Trophoblast cell (in vitro differentiated cells and primary cell): ENCODE measurements at regions not wholly inside any gene's neighbourhood (a gene's known extent, or its start where the extent isn't known, plus 50 kb on each side); places are given as distances from the start of the nearest gene placed in this dataset.

Experiments
- DNase-seq, 2 donors: peaks; one replicate each; pipeline ENCODE4 v3.0.0-alpha.2; 2016
- H2AFZ ChIP-seq: 2 replicates; pipeline ENCODE4 v1.6.1; 2013; ENCODE audit warnings: low read length, moderate library complexity, mild to moderate bottlenecking; ENCODE audit not compliant: insufficient read depth, poor library complexity
- H2AK5ac ChIP-seq: 2 replicates; pipeline ENCODE4 v1.6.1; 2013; ENCODE audit warnings: mild to moderate bottlenecking, low read length
- H2BK120ac ChIP-seq: 2 replicates; pipeline ENCODE4 v1.6.1; 2013; ENCODE audit warnings: low read length, mild to moderate bottlenecking, moderate library complexity; ENCODE audit not compliant: insufficient read depth, poor library complexity
- H2BK12ac ChIP-seq: 2 replicates; pipeline ENCODE4 v1.6.1; 2013; ENCODE audit warnings: mild to moderate bottlenecking, low read length, moderate library complexity
- H2BK5ac ChIP-seq: 2 replicates; pipeline ENCODE4 v1.6.1; 2013; ENCODE audit warnings: low read length, low read depth, moderate library complexity, mild to moderate bottlenecking; ENCODE audit not compliant: poor library complexity
- H3K14ac ChIP-seq: 2 replicates; pipeline ENCODE4 v1.6.1; 2013; ENCODE audit warnings: mild to moderate bottlenecking, low read length
- H3K18ac ChIP-seq: 2 replicates; pipeline ENCODE4 v1.6.1; 2013; ENCODE audit warnings: mild to moderate bottlenecking, low read length
- H3K23ac ChIP-seq: 2 replicates; pipeline ENCODE4 v1.6.1; 2013; ENCODE audit warnings: low read length
- H3K27ac ChIP-seq: 2 replicates; pipeline ENCODE4 v1.5.1; 2013; ENCODE audit warnings: low read depth, mild to moderate bottlenecking, inconsistent platforms, low read length, moderate library complexity
- H3K27me3 ChIP-seq: 2 replicates; pipeline ENCODE4 v1.6.1; 2013; ENCODE audit warnings: inconsistent platforms, mild to moderate bottlenecking, low read length, moderate library complexity; ENCODE audit not compliant: insufficient read depth
- H3K36me3 ChIP-seq, 2 experiments: 1 replicate in 1 of 2; 2 replicates in 1 of 2; pipeline ENCODE4 v1.6.1; 2013; ENCODE audit warnings: low read length in 2 of 2, mild to moderate bottlenecking in 2 of 2, moderate library complexity in 1 of 2; ENCODE audit not compliant: insufficient read depth in 2 of 2, control insufficient read depth in 1 of 2
- H3K4ac ChIP-seq: 2 replicates; pipeline ENCODE4 v1.6.1; 2013; ENCODE audit warnings: low read depth, mild to moderate bottlenecking, low read length, moderate library complexity
- H3K4me1 ChIP-seq, 2 experiments: 1 replicate in 1 of 2; 2 replicates in 1 of 2; pipeline ENCODE4 v1.6.1; 2013; ENCODE audit warnings: low read length in 2 of 2, mild to moderate bottlenecking in 2 of 2, moderate library complexity in 1 of 2; ENCODE audit not compliant: insufficient read depth in 2 of 2, control insufficient read depth in 1 of 2
- H3K4me2 ChIP-seq: 2 replicates; pipeline ENCODE4 v1.6.1; 2013; ENCODE audit warnings: inconsistent platforms, mild to moderate bottlenecking, low read length, moderate library complexity
- H3K4me3 ChIP-seq: 2 replicates; pipeline ENCODE4 v1.5.1; 2013; ENCODE audit warnings: mild to moderate bottlenecking, low read depth, low read length, inconsistent platforms
- H3K79me1 ChIP-seq: one replicate; pipeline ENCODE4 v1.6.1; 2013; ENCODE audit warnings: low read length
- H3K79me2 ChIP-seq: 2 replicates; pipeline ENCODE4 v1.6.1; 2013; ENCODE audit warnings: low read length, mild to moderate bottlenecking; ENCODE audit not compliant: control insufficient read depth, insufficient read depth, poor library complexity
- H3K9ac ChIP-seq: 2 replicates; pipeline ENCODE4 v1.6.1; 2013; ENCODE audit warnings: mild to moderate bottlenecking, low read length
- H3K9me3 ChIP-seq: 2 replicates; pipeline ENCODE4 v1.6.1; 2013; ENCODE audit warnings: low read depth, mild to moderate bottlenecking, control low read depth, inconsistent platforms, low read length; ENCODE audit not compliant: insufficient read depth
- H4K12ac ChIP-seq: 2 replicates; pipeline ENCODE4 v1.6.1; 2013; ENCODE audit warnings: low read depth, mild to moderate bottlenecking, low read length, moderate library complexity
- H4K8ac ChIP-seq: 2 replicates; pipeline ENCODE4 v1.6.1; 2013; ENCODE audit warnings: low read depth, mild to moderate bottlenecking, low read length, moderate library complexity
- H4K91ac ChIP-seq: one replicate; pipeline ENCODE4 v1.6.1; 2013; ENCODE audit warnings: low read depth, mild to moderate bottlenecking, low read length, moderate library complexity
- WGBS: extraction: QIAGEN DNeasy Blood & Tissue Kit; methylation state at CpG from one replicate; pipeline ENCODE4 v1.1.7; 2013; ENCODE audit warnings: missing lambda C conversion rate; ENCODE audit not compliant: insufficient read length, insufficient coverage; ENCODE audit errors: extremely low coverage; 5-methylcytosine and 5-hydroxymethylcytosine counted together

DNA sequence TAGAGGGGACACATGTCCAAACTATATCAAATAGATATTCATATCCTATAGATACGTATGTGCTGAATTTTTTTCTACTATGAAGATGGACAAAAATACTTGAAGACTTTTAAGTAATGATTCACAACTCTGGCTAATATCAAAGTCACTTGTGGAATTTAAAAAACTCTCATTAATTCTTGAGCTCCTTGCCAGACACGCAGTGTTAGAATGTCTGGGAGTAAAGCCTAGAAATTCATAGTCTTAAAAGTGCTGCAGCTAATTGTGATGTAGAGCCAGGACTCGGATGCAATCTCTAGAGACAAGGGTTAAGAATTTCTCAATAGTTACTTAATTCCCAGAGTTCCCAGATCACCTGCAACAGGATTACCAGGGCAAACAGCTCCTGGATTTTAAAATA, 107.4 kb downstream of the ARL6IP6 start:
- H3K9me3 ChIP-seq, result no peaks in the 10 kb centered on the region
- WGBS, result no CpG with 5 or more reads among the region's 3 CpGs

DNA sequence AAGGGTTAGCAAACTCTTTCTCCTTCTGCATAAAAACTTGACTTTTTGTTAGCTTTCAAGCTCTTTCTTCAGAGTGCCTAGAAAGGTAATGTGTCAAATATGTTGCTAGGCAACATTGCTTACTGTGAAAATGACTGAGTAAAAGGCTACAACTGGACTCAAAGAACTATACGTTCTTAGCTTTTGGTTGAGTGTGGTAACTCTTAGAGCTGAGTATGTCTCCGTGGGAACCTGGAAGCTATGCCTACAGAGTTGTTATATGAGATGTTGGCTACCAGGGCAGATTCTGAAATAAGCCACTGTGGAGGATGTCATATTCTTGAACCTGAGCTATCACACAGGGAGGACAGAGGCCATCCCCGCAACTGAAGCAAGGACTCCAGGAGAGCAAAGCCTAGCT, 105.5 kb downstream of the ARL6IP6 start:
- H3K14ac ChIP-seq, result no peak overlapping the region
- H3K4me1 ChIP-seq, result peaks cover 4 to 6% of the 10 kb centered on the region in 2 experiments
- H4K91ac ChIP-seq, result no peak overlapping the region
- no peak overlapping the region for H2BK120ac ChIP-seq
- H3K79me1 ChIP-seq, result peaks cover 4% of the 10 kb centered on the region
- no peak overlapping the region for H4K12ac ChIP-seq
- no peaks in the 10 kb centered on the region for H3K27me3 ChIP-seq
- WGBS, result no CpG with 5 or more reads among the region's 3 CpGs
- H3K4ac ChIP-seq, result no peak overlapping the region
- H3K36me3 ChIP-seq, result no peaks in the 10 kb centered on the region
- no peak overlapping the region for H3K9ac ChIP-seq
- no peaks in the 10 kb centered on the region for H3K79me2 ChIP-seq
- no peaks in the 10 kb centered on the region for H3K9me3 ChIP-seq
- no peak overlapping the region for H2AFZ ChIP-seq
- H4K8ac ChIP-seq, result no peak overlapping the region
- peak; percentile 65 to 85 for DNase-seq
- no peak overlapping the region for H3K23ac ChIP-seq
- no peak overlapping the region for H3K4me3 ChIP-seq
- H2AK5ac ChIP-seq, result no peak overlapping the region
- H3K4me2 ChIP-seq, result no peak overlapping the region
- H2BK12ac ChIP-seq, result no peak overlapping the region
- no peak overlapping the region for H3K27ac ChIP-seq
- no peak overlapping the region for H3K18ac ChIP-seq
- H2BK5ac ChIP-seq, result no peak overlapping the region

More for the DNA sequence above, 107.4 kb downstream of the ARL6IP6 start:
- Histone ChIP-seq H3K23ac (no peak overlapping the region), H2BK12ac (no peak overlapping the region), H3K79me2 (no peaks in the 10 kb centered on the region), H3K36me3 (no peaks in the 10 kb centered on the region), H3K4me2 (no peak overlapping the region), H3K14ac (no peak overlapping the region), H2BK5ac (no peak overlapping the region), H3K18ac (no peak overlapping the region), H3K27me3 (no peaks in the 10 kb centered on the region), H2AK5ac (no peak overlapping the region), H2AFZ (no peak overlapping the region), H4K12ac (no peak overlapping the region), H3K79me1 (peaks cover 4% of the 10 kb centered on the region), H3K4ac (no peak overlapping the region), H4K91ac (no peak overlapping the region), H4K8ac (no peak overlapping the region), H3K4me1 (peaks cover 4 to 6% of the 10 kb centered on the region in 2 experiments), H2BK120ac (no peak overlapping the region), H3K9ac (no peak overlapping the region), H3K4me3 (no peak overlapping the region), H3K27ac (peak overlapping the region; percentile 74)
- peak; percentile 57 to 86 for DNase-seq

DNA sequence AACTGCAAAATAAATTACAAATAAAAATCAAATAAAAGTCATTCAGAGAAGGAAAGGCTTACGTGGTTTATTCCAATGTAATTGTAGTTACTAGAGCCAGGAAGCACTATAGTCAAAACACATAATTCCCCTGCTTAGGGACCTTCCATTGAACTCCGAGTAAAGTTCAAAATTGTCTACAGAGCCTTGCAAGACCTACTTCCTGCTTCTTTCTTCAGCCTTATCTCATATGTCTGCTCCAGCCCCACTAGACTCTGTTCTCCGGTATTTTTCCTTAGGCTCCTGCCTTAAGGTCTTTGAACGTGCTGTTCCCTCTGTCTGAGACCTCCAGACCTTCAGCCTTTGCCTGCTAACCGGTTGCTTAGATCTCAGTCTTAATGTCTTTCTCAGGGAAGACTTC, 104.3 kb downstream of the ARL6IP6 start:
- Histone ChIP-seq H3K27me3 (no peaks in the 10 kb centered on the region), H4K12ac (peak overlapping the region; percentile 7), H3K9ac (no peak overlapping the region), H2BK120ac (no peak overlapping the region), H3K36me3 (no peaks in the 10 kb centered on the region), H3K23ac (no peak overlapping the region), H3K79me2 (no peaks in the 10 kb centered on the region), H3K4ac (no peak overlapping the region), H2AK5ac (no peak overlapping the region), H3K9me3 (no peaks in the 10 kb centered on the region), H4K91ac (no peak overlapping the region), H3K4me2 (no peak overlapping the region), H3K4me1 (peaks cover 4 to 6% of the 10 kb centered on the region in 2 experiments), H3K18ac (no peak overlapping the region), H2BK12ac (peak overlapping the region; percentile 71), H3K27ac (peak overlapping the region; percentile 27), H3K4me3 (no peak overlapping the region), H3K79me1 (peaks cover 4% of the 10 kb centered on the region), H4K8ac (no peak overlapping the region), H2BK5ac (no peak overlapping the region), H3K14ac (no peak overlapping the region), H2AFZ (no peak overlapping the region)
- DNase-seq, result peak; percentile 40 to 47
- no CpG with 5 or more reads among the region's 5 CpGs for WGBS

DNA sequence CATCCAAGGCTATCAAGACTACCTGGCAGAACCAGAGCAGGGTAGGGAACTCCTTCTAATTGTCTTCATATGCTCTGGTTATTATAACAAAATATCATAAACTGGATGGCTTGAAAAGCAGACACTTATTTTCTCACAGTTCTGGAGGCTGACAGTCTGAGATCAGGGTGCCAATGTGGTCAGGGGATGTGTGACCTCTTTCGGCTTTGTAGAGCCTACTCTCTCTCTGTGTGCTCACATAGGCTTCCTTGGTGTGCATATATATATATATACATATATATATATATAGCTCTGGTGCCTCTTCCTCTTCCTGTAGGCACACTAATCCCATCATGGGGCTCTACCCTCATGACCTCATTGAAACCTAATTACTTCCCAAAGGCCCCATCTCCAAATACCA, 101.6 kb downstream of the ARL6IP6 start:
- no peak overlapping the region for H3K4me3 ChIP-seq
- no peak overlapping the region for H4K91ac ChIP-seq
- no peaks in the 10 kb centered on the region for H3K36me3 ChIP-seq
- H3K79me2 ChIP-seq, result no peaks in the 10 kb centered on the region
- no peak overlapping the region for H2BK5ac ChIP-seq
- H3K4me2 ChIP-seq, result no peak overlapping the region
- H3K14ac ChIP-seq, result no peak overlapping the region
- no peak overlapping the region for H2BK12ac ChIP-seq
- no peak for DNase-seq
- no peaks in the 10 kb centered on the region for H3K9me3 ChIP-seq
- no peak overlapping the region for H2AK5ac ChIP-seq
- no peak overlapping the region for H4K12ac ChIP-seq
- no peak overlapping the region for H3K4ac ChIP-seq
- WGBS, result no CpG with 5 or more reads among the region's 1 CpG
- H2BK120ac ChIP-seq, result no peak overlapping the region
- peaks cover 2% of the 10 kb centered on the region for H3K79me1 ChIP-seq
- H3K23ac ChIP-seq, result no peak overlapping the region
- H3K9ac ChIP-seq, result no peak overlapping the region
- no peak overlapping the region for H3K27ac ChIP-seq
- H2AFZ ChIP-seq, result no peak overlapping the region
- no peak overlapping the region for H4K8ac ChIP-seq
- peaks cover 4 to 6% of the 10 kb centered on the region in 2 experiments for H3K4me1 ChIP-seq
- H3K27me3 ChIP-seq, result no peaks in the 10 kb centered on the region
- no peak overlapping the region for H3K18ac ChIP-seq
